Left renal cortex interstitium (tissue), 4 donors: ENCODE measurements at regions not wholly inside any gene's neighbourhood (a gene's known extent, or its start where the extent isn't known, plus 50 kb on each side); places are given as distances from the start of the nearest gene placed in this dataset.
A peak's percentile ranks its signal among the peaks of the same experiment; 100 is the strongest.

Experiments
- DNase-seq, 4 donors: peaks; one replicate each; pipeline ENCODE4 v3.0.0-alpha.2; 2013; ENCODE audit warnings: low read depth in 4 of 4, low spot score in 2 of 4, missing footprints in 1 of 4

- no peak for DNase-seq
Observed at GRCh38 chr11:64456509-64457320, 97.8 kb downstream of the RPS6KA4 start.

- DNase-seq = no peak
Observed at GRCh38 chr11:64457416-64458010, 98.2 kb upstream of the SLC22A11 start.

GRCh38 chr11:64458997-64459396 lies 96.7 kb upstream of the SLC22A11 start:
- DNase-seq = no peak

GRCh38 chr11:64459609-64460008 lies 96.1 kb upstream of the SLC22A11 start:
- no peak for DNase-seq

- no peak for DNase-seq
Observed at GRCh38 chr11:64461081-64461480, 94.7 kb upstream of the SLC22A11 start.

GRCh38 chr11:64466115-64466718 lies 89.5 kb upstream of the SLC22A11 start:
- no peak for DNase-seq

GRCh38 chr11:64469288-64469687 lies 86.5 kb upstream of the SLC22A11 start:
- DNase-seq = no peak

GRCh38 chr11:64472593-64473455 lies 82.9 kb upstream of the SLC22A11 start:
- no peak for DNase-seq

- no peak for DNase-seq
Observed at GRCh38 chr11:64474680-64475079, 81.1 kb upstream of the SLC22A11 start.

- no peak for DNase-seq
Observed at GRCh38 chr11:64475145-64475544, 80.6 kb upstream of the SLC22A11 start.

GRCh38 chr11:64476881-64477280 lies 78.9 kb upstream of the SLC22A11 start:
- no peak for DNase-seq

GRCh38 chr11:64477675-64478074 lies 78.1 kb upstream of the SLC22A11 start:
- DNase-seq = no peak

GRCh38 chr11:64482588-64482987 lies 73.2 kb upstream of the SLC22A11 start:
- DNase-seq = no peak

- DNase-seq = no peak
Observed at GRCh38 chr11:64484191-64485022, 71.3 kb upstream of the SLC22A11 start.

GRCh38 chr11:64485074-64485473 lies 70.7 kb upstream of the SLC22A11 start:
- DNase-seq = no peak

- DNase-seq = peak; percentile 4 to 22 (median 16)
Observed at GRCh38 chr11:64489831-64490441, 65.8 kb upstream of the SLC22A11 start.

GRCh38 chr11:64490562-64491216 lies 65.1 kb upstream of the SLC22A11 start:
- no peak for DNase-seq

- DNase-seq = no peak
Observed at GRCh38 chr11:64492561-64492960, 63.2 kb upstream of the SLC22A11 start.

GRCh38 chr11:64498136-64498535 lies 57.6 kb upstream of the SLC22A11 start:
- DNase-seq = no peak
